NCI-H1105 (cell line): ENCODE measurements at regions not wholly inside any gene's neighbourhood (a gene's known extent, or its start where the extent isn't known, plus 50 kb on each side); places are given as distances from the start of the nearest gene placed in this dataset.

Source experiments
- DNase-seq: peaks from one replicate; lab custom pipeline; 2025; lab: John Stamatoyannopoulos, UW

DNA sequence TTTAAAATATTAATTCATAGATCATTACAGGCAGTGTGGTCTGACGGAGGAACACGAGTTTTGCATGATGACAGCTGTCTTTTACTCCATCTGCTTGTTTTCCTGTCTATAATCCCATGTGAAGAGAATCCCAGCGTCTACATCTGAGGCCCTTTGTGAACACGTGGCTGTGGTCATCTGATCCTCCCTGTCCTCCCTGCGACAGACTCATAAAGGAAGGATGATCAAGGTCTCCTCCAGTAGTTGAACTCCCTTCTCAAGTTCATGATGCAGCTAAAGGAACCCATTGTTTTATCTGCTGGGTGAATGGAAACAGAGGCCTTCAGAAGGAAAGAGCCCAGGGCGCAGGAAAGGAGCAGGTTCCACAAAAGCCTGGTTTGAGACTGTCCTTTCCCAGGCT is 435.8 kb upstream of the JARID2 start:
- no peak for DNase-seq

GRCh38 chr6:14811775-14812428 is 434.0 kb upstream of the JARID2 start:
- no peak for DNase-seq

- DNase-seq = no peak
Measured at GRCh38 chr6:14814016-14814415, 431.9 kb upstream of the JARID2 start.

- no peak for DNase-seq
Measured at GRCh38 chr6:14816116-14816859, 429.6 kb upstream of the JARID2 start.

DNA sequence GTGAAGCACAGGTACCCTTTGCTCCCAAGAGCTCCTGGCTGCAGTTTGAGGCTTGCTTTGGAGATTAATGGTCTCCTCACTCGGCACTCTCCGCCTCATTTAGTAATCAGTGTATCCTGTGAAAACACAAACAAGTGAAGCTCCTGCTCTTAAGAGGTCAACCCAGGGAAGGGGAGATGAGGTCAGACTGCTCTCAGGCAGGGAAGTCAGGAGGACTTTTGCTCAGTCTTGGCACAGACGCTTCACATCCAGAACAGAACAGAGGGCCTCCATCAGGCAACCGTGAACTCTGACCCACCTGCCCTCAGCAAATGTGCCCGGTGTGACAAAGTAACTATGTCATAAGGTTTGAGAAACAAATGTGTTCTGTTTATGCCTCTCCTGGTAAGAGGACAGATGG is 428.8 kb upstream of the JARID2 start:
- DNase-seq = no peak

DNA sequence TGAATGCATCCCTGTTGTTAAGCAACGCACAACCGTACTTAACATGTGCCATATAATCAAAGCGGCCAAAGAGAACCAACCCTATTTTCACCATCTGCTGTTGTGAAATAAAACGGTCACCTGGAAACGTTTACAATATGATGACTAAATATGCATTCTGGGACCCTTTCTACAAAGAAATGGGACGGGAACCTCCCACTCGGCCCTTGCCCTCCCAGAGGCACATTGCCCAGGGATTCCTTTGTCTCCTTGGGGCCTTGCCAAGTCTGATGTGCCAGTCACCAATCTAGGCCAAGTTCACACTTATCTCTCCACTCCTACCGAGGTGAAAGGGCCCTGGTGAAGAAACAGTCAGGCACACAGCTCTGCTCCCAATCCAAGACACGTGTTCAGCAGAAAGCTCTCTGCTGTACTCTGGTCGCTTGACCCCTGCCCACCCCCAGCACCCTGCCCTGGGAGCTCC is 427.4 kb upstream of the JARID2 start:
- no peak for DNase-seq

GRCh38 chr6:14819001-14819400 is 426.9 kb upstream of the JARID2 start:
- no peak for DNase-seq

GRCh38 chr6:14819840-14820420 is 425.9 kb upstream of the JARID2 start:
- DNase-seq = no peak

DNA sequence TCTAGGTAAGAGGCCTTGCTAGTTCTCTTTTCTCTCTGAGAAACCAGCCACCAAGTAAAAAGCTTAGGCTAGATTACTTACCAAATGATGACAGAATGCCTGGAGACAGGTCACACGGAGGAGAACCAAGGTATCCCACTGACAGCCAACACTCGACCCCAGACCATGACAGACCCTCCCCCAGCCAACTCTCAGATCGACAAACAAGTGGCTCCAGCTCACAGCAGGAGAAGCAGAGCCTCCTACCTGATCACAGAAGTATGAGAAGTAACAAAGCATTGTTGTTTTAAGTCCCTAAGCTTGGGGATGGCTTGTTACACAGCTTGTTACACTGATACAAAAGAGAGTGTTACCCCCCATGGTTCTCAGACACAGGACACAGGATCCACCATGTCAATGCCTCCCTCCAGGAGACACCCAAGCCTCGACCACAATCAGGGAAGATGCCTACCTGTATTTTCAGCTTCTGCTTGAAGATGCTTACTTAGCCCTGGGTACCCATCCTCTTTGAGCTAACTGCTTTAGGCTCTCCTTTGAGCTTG is 423.8 kb upstream of the JARID2 start:
- DNase-seq = no peak

- peak; percentile 9 for DNase-seq
Measured at GRCh38 chr6:14822679-14823078, 423.2 kb upstream of the JARID2 start.

DNA sequence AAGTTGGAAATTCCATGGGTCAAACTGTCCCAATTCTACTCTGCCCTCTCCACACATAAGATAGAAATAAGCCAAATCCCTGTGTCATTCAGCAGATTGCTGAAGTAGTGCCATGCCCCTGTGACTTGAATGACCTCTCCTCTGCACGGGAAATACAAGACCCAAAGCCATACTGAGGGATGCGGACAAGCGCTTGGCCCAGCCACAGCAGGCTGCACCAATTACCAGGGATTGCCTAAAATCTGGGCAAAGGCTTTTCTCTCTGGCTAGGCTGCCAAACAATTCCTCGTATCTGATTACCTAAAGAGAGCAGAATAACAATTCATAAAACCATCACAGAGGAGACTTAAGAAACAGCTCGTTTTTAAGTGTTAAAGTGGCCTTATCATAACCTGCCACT is 421.8 kb upstream of the JARID2 start:
- DNase-seq = no peak

GRCh38 chr6:14824484-14825275 is 421.2 kb upstream of the JARID2 start:
- DNase-seq = no peak

DNA sequence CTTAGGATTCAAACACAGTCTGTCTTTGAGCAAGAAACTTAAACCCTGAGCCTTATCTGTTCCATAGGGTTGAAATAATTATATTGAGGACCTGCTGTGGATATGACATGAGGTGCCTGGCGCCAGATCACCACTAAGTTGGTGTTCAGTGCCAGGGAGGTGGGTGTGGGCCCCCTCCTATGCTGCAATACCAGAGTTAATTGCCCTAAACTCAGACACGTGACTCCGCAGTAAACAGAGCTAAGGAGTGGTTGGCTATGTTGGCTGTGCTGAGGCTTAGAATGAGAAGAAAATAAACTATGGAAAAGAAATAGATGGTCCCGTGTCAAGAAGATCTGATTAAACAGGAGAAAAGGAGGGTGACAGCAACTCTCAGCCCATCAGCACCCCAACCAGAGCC is 419.4 kb upstream of the JARID2 start:
- no peak for DNase-seq

- no peak for DNase-seq
Measured at GRCh38 chr6:14827354-14827753, 418.5 kb upstream of the JARID2 start.

GRCh38 chr6:14828201-14828611 is 417.7 kb upstream of the JARID2 start:
- no peak for DNase-seq

- DNase-seq = no peak
Measured at GRCh38 chr6:14831070-14831469, 414.8 kb upstream of the JARID2 start.

GRCh38 chr6:14831937-14832336 is 413.9 kb upstream of the JARID2 start:
- no peak for DNase-seq

DNA sequence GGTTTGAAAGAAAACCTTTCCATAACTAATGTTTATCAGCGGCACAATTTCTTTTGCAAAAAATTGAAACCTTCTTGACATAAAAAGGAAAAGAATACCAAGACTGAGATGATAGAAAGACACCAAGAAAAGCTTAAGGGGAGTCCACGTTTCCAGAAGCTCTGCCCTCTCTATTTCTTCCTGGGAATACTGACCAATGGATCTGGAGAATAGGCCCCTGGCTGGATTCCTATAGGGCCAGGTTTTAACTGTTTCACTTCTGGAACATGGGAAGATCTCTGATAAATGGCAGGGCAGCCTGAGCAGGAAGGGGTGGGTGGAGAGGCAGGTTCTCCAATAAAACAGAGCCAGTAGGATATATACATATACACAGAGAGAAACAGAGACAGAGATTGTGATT is 413.4 kb upstream of the JARID2 start:
- no peak for DNase-seq

DNA sequence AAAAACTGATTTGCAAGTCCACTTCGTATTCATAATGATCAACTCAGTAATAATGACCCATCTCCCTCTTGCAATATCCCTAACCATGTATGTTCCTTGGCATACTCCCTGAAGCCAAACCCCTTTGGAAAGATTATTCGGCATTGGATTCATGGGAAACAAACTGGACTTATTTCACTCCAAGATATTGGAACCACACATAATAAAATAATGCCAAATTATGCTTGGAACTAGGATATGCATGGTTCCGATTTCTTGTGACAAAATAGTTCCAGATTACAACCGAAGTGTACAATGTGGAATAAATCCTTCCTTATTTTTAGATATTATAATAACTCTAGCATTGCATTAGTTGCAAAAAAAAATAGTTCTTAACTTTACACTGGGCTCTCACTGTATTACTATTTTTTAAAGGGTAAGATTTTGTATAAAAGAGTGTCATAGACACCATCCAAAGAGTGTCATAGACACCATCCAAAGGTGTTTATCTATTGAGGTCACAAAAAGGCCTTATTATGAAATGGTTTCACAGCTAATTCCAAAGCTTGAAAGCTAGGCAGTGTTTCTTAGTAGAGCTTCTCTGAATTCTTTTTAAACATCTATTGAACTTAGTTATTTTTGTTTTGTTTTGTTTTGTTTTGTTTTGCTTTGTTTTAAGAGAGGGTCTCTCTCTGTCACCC is 410.9 kb upstream of the JARID2 start:
- DNase-seq = no peak

GRCh38 chr6:14837435-14837834 is 408.4 kb upstream of the JARID2 start:
- DNase-seq = no peak

- DNase-seq = no peak
Measured at GRCh38 chr6:14838133-14838583, 407.7 kb upstream of the JARID2 start.
